Mesenchymal stem cell (in vitro differentiated cells and primary cell): ENCODE measurements at regions not wholly inside any gene's neighbourhood (a gene's known extent, or its start where the extent isn't known, plus 50 kb on each side); places are given as distances from the start of the nearest gene placed in this dataset.

ENCODE experiments used
- DNase-seq: peaks from one replicate; pipeline ENCODE4 v3.0.0-alpha.2; 2013
- H2AFZ ChIP-seq: one replicate; pipeline ENCODE4 v1.6.1; 2013; ENCODE audit warnings: low read depth, mild to moderate bottlenecking, control low read depth, inconsistent platforms, low read length, moderate library complexity
- H2AK5ac ChIP-seq: 2 replicates; pipeline ENCODE4 v1.6.1; 2013; ENCODE audit warnings: low read length, moderate library complexity, mild to moderate bottlenecking, inconsistent platforms; ENCODE audit not compliant: severe bottlenecking
- H2BK120ac ChIP-seq: one replicate; pipeline ENCODE4 v1.6.1; 2013; ENCODE audit warnings: low read depth, mild to moderate bottlenecking, inconsistent platforms, low read length, moderate library complexity
- H2BK12ac ChIP-seq, 2 experiments: one replicate each; pipeline ENCODE4 v1.6.1; 2013; ENCODE audit warnings: inconsistent platforms in 2 of 2, low read length in 2 of 2, mild to moderate bottlenecking in 2 of 2, moderate library complexity in 2 of 2, control low read depth in 1 of 2
- H2BK15ac ChIP-seq: one replicate; pipeline ENCODE4 v1.6.1; 2013; ENCODE audit warnings: mild to moderate bottlenecking, low read depth, inconsistent platforms; ENCODE audit not compliant: poor library complexity, severe bottlenecking
- H2BK5ac ChIP-seq: 2 replicates; pipeline ENCODE4 v1.6.1; 2013; ENCODE audit warnings: low read depth, mild to moderate bottlenecking, low read length, control low read depth, inconsistent platforms; ENCODE audit not compliant: poor library complexity, severe bottlenecking
- H3K14ac ChIP-seq, 2 experiments: one replicate each; pipeline ENCODE4 v1.6.1; 2013; ENCODE audit warnings: inconsistent platforms in 2 of 2, low read length in 2 of 2, control low read depth in 1 of 2, mild to moderate bottlenecking in 1 of 2, moderate library complexity in 1 of 2
- H3K18ac ChIP-seq, 2 experiments: one replicate each; pipeline ENCODE4 v1.6.1; 2013; ENCODE audit warnings: inconsistent platforms in 2 of 2, low read length in 2 of 2, control low read depth in 1 of 2, low read depth in 1 of 2, mild to moderate bottlenecking in 1 of 2
- H3K23ac ChIP-seq, 2 experiments: one replicate each; pipeline ENCODE4 v1.6.1; 2013; ENCODE audit warnings: inconsistent platforms in 2 of 2, low read length in 2 of 2, mild to moderate bottlenecking in 2 of 2, moderate library complexity in 2 of 2, control low read depth in 1 of 2
- H3K27ac ChIP-seq: 2 replicates; pipeline ENCODE4 v1.5.1; 2013; ENCODE audit warnings: mild to moderate bottlenecking, moderate library complexity, low read length, control low read depth, inconsistent platforms; ENCODE audit not compliant: poor library complexity, severe bottlenecking
- H3K27me3 ChIP-seq, 2 experiments: 2 replicates each; pipeline versions ENCODE4 v1.6.1 to v1.7.0; 2013; ENCODE audit warnings: low read length in 2 of 2, mild to moderate bottlenecking in 2 of 2, moderate library complexity in 2 of 2, control low read depth in 1 of 2, inconsistent platforms in 1 of 2; ENCODE audit not compliant: control insufficient read depth in 1 of 2, insufficient read depth in 1 of 2
- H3K36me3 ChIP-seq, 2 experiments: 2 replicates each; pipeline versions ENCODE4 v1.6.1 to v1.7.0; 2013; ENCODE audit warnings: low read length in 2 of 2, control low read depth in 1 of 2, inconsistent platforms in 1 of 2, low read depth in 1 of 2, mild to moderate bottlenecking in 1 of 2; ENCODE audit not compliant: insufficient read depth in 2 of 2, control insufficient read depth in 1 of 2
- H3K4ac ChIP-seq, 2 experiments: one replicate each; pipeline ENCODE4 v1.6.1; 2013; ENCODE audit warnings: inconsistent platforms in 2 of 2, low read length in 2 of 2, mild to moderate bottlenecking in 2 of 2, moderate library complexity in 2 of 2, control low read depth in 1 of 2, low read depth in 1 of 2
- H3K4me1 ChIP-seq: 2 replicates; pipeline ENCODE4 v1.6.1; 2013; ENCODE audit warnings: low read depth, low read length, control low read depth; ENCODE audit not compliant: control insufficient read depth, insufficient read depth
- H3K4me2 ChIP-seq: 2 replicates; pipeline ENCODE4 v1.6.1; 2013; ENCODE audit warnings: low read length, mild to moderate bottlenecking, inconsistent platforms; ENCODE audit not compliant: poor library complexity, severe bottlenecking
- H3K4me3 ChIP-seq, 2 experiments: 2 replicates each; pipeline versions ENCODE4 v1.5.1 to v1.7.0; 2013; ENCODE audit warnings: low read length in 2 of 2, mild to moderate bottlenecking in 2 of 2, control low read depth in 1 of 2, low read depth in 1 of 2; ENCODE audit not compliant: insufficient read depth in 1 of 2
- H3K79me1 ChIP-seq: replicated peaks from 2 replicates; pipeline ENCODE4 v1.6.1; 2013; ENCODE audit warnings: mild to moderate bottlenecking, control low read depth, low read length, inconsistent platforms; ENCODE audit not compliant: poor library complexity, severe bottlenecking
- H3K9ac ChIP-seq: 2 replicates; pipeline ENCODE4 v1.7.0; 2013; ENCODE audit warnings: mild to moderate bottlenecking, low read length, moderate library complexity
- H3K9me3 ChIP-seq: 2 replicates; pipeline ENCODE4 v1.7.0; 2013; ENCODE audit warnings: mild to moderate bottlenecking, low read length; ENCODE audit not compliant: control insufficient read depth
- H4K8ac ChIP-seq: one replicate; pipeline ENCODE4 v1.6.1; 2013; ENCODE audit warnings: inconsistent platforms, mild to moderate bottlenecking, low read length, moderate library complexity
- H4K91ac ChIP-seq: one replicate; pipeline ENCODE4 v1.6.1; 2013; ENCODE audit warnings: mild to moderate bottlenecking, low read length, inconsistent platforms
- WGBS: methylation state at CpG from one replicate; pipeline ENCODE4 v1.1.7; 2013; ENCODE audit warnings: mixed read lengths; 5-methylcytosine and 5-hydroxymethylcytosine counted together

GRCh38 chr1:90780981-90781380 lies 63.9 kb upstream of the BARHL2 start:
- H4K91ac ChIP-seq, result no peak overlapping the region
- no peak overlapping the region for H3K14ac ChIP-seq
- H2BK120ac ChIP-seq, result no peak overlapping the region
- no peak overlapping the region for H2BK15ac ChIP-seq
- no peaks in the 10 kb centered on the region for H3K36me3 ChIP-seq
- H3K27ac ChIP-seq, result no peak overlapping the region
- H3K4ac ChIP-seq, result no peak overlapping the region
- H3K4me2 ChIP-seq, result no peak overlapping the region
- no peak overlapping the region for H2AK5ac ChIP-seq
- no peak overlapping the region for H3K23ac ChIP-seq
- H3K4me3 ChIP-seq, result no peak overlapping the region
- no peaks in the 10 kb centered on the region for H3K79me1 ChIP-seq
- H3K9me3 ChIP-seq, result no peaks in the 10 kb centered on the region
- DNase-seq, result no peak
- no CpG with 5 or more reads among the region's 2 CpGs for WGBS
- no peak overlapping the region for H3K9ac ChIP-seq
- H2BK5ac ChIP-seq, result no peak overlapping the region
- H2BK12ac ChIP-seq, result no peak overlapping the region
- no peaks in the 10 kb centered on the region for H3K4me1 ChIP-seq
- H3K27me3 ChIP-seq, result peaks cover 0 to 2% of the 10 kb centered on the region in 2 experiments
- no peak overlapping the region for H3K18ac ChIP-seq
- H4K8ac ChIP-seq, result no peak overlapping the region
- no peak overlapping the region for H2AFZ ChIP-seq

GRCh38 chr1:90779573-90779972 lies 62.5 kb upstream of the BARHL2 start:
- no peak overlapping the region for H3K4me3 ChIP-seq
- no peak for DNase-seq

GRCh38 chr1:90778486-90778885 lies 61.4 kb upstream of the BARHL2 start:
- Histone ChIP-seq H3K9me3 (no peaks in the 10 kb centered on the region), H3K4ac (no peak overlapping the region), H3K27me3 (no peaks in the 10 kb centered on the region), H2BK5ac (no peak overlapping the region), H2BK15ac (no peak overlapping the region), H3K18ac (no peak overlapping the region), H3K9ac (no peak overlapping the region), H3K4me2 (no peak overlapping the region), H3K4me1 (no peaks in the 10 kb centered on the region), H2AFZ (no peak overlapping the region), H2BK12ac (no peak overlapping the region), H3K36me3 (no peaks in the 10 kb centered on the region), H3K4me3 (no peak overlapping the region), H3K79me1 (no peaks in the 10 kb centered on the region), H3K14ac (no peak overlapping the region), H3K27ac (no peak overlapping the region), H4K8ac (no peak overlapping the region), H4K91ac (no peak overlapping the region), H2BK120ac (no peak overlapping the region), H2AK5ac (no peak overlapping the region), H3K23ac (no peak overlapping the region)
- DNase-seq, result no peak

More at GRCh38 chr1:90779573-90779972, 62.5 kb upstream of the BARHL2 start:
- Histone ChIP-seq H2AK5ac (no peak overlapping the region), H3K4me1 (no peaks in the 10 kb centered on the region), H3K4me2 (no peak overlapping the region), H2BK120ac (no peak overlapping the region), H3K9me3 (no peaks in the 10 kb centered on the region), H2BK5ac (no peak overlapping the region), H2BK12ac (no peak overlapping the region), H2AFZ (no peak overlapping the region), H3K27ac (no peak overlapping the region), H3K4ac (no peak overlapping the region), H3K9ac (no peak overlapping the region), H3K36me3 (no peaks in the 10 kb centered on the region), H3K14ac (no peak overlapping the region), H4K91ac (no peak overlapping the region), H3K18ac (no peak overlapping the region), H3K79me1 (no peaks in the 10 kb centered on the region), H3K27me3 (no peaks in the 10 kb centered on the region), H3K23ac (no peak overlapping the region), H4K8ac (no peak overlapping the region), H2BK15ac (no peak overlapping the region)
- 77% methylated on average over 4 of the region's 4 CpGs for WGBS

GRCh38 chr1:90773812-90774211 lies 56.7 kb upstream of the BARHL2 start:
- no peaks in the 10 kb centered on the region for H3K27me3 ChIP-seq
- H3K4me3 ChIP-seq, result no peak overlapping the region
- no peak overlapping the region for H3K4me2 ChIP-seq
- H2BK12ac ChIP-seq, result no peak overlapping the region
- no peak overlapping the region for H3K18ac ChIP-seq
- H3K9me3 ChIP-seq, result no peaks in the 10 kb centered on the region
- no peak overlapping the region for H2AK5ac ChIP-seq
- H3K79me1 ChIP-seq, result no peaks in the 10 kb centered on the region
- H3K4me1 ChIP-seq, result no peaks in the 10 kb centered on the region
- no peaks in the 10 kb centered on the region for H3K36me3 ChIP-seq
- DNase-seq, result no peak
- no peak overlapping the region for H3K14ac ChIP-seq
- WGBS, result 78% methylated on average over 3 of the region's 3 CpGs
- no peak overlapping the region for H3K4ac ChIP-seq
- H4K91ac ChIP-seq, result no peak overlapping the region
- no peak overlapping the region for H3K9ac ChIP-seq
- H2BK5ac ChIP-seq, result no peak overlapping the region
- H3K23ac ChIP-seq, result no peak overlapping the region
- no peak overlapping the region for H4K8ac ChIP-seq
- no peak overlapping the region for H3K27ac ChIP-seq
- no peak overlapping the region for H2BK15ac ChIP-seq
- no peak overlapping the region for H2BK120ac ChIP-seq
- H2AFZ ChIP-seq, result no peak overlapping the region
